HG03565 (cell line): ENCODE measurements at regions not wholly inside any gene's neighbourhood (a gene's known extent, or its start where the extent isn't known, plus 50 kb on each side); places are given as distances from the start of the nearest gene placed in this dataset.
"Not testable (repeated sequence)": the region's sequence is repeated elsewhere in the genome, so short reads cannot be mapped to it uniquely, and the experiment has no call there.

Source experiments
- ATAC-seq: cut with Tn5 transposase; IDR thresholded peaks from one replicate; pipeline ENCODE4 v1.9.1; 2021; ENCODE audit warnings: mild to moderate bottlenecking, moderate library complexity; ENCODE audit not compliant: unreplicated experiment

GRCh38 chr2:235212501-235213158 lies 260.8 kb downstream of the SH3BP4 start:
- no peak for ATAC-seq

- no peak for ATAC-seq
Observed at GRCh38 chr2:235215248-235215647, 263.4 kb downstream of the SH3BP4 start.

- no peak for ATAC-seq
Observed at GRCh38 chr2:235216901-235217300, 265.1 kb downstream of the SH3BP4 start.

GRCh38 chr2:235217846-235218245 lies 266.0 kb downstream of the SH3BP4 start:
- ATAC-seq, result no peak

GRCh38 chr2:235218486-235218907 lies 266.7 kb downstream of the SH3BP4 start:
- no peak for ATAC-seq

GRCh38 chr2:235219048-235219447 lies 267.2 kb downstream of the SH3BP4 start:
- ATAC-seq, result no peak

GRCh38 chr2:235220331-235220730 lies 268.5 kb downstream of the SH3BP4 start:
- no peak for ATAC-seq

GRCh38 chr2:235223011-235223410 lies 270.8 kb upstream of the AGAP1 start:
- no peak for ATAC-seq

- ATAC-seq, result no peak
Observed at GRCh38 chr2:235224410-235224809, 269.4 kb upstream of the AGAP1 start.

- ATAC-seq, result no peak
Observed at GRCh38 chr2:235225261-235225660, 268.6 kb upstream of the AGAP1 start.

- ATAC-seq, result no peak
Observed at GRCh38 chr2:235227590-235227989, 266.3 kb upstream of the AGAP1 start.

- ATAC-seq, result not testable (repeated sequence)
Observed at GRCh38 chr2:235228422-235228821, 265.4 kb upstream of the AGAP1 start.

- ATAC-seq, result no peak
Observed at GRCh38 chr2:235229236-235229635, 264.6 kb upstream of the AGAP1 start.

GRCh38 chr2:235230821-235231601 lies 262.8 kb upstream of the AGAP1 start:
- no peak for ATAC-seq

GRCh38 chr2:235232449-235233433 lies 261.1 kb upstream of the AGAP1 start:
- ATAC-seq, result no peak

GRCh38 chr2:235234736-235235135 lies 259.1 kb upstream of the AGAP1 start:
- no peak for ATAC-seq

- ATAC-seq, result no peak
Observed at GRCh38 chr2:235235977-235236767, 257.7 kb upstream of the AGAP1 start.

- no peak for ATAC-seq
Observed at GRCh38 chr2:235238537-235238936, 255.3 kb upstream of the AGAP1 start.

GRCh38 chr2:235240574-235240973 lies 253.3 kb upstream of the AGAP1 start:
- ATAC-seq, result no peak
